ENCODE measurements at regions not wholly inside any gene's neighbourhood (a gene's known extent, or its start where the extent isn't known, plus 50 kb on each side); places are given as distances from the start of the nearest gene placed in this dataset.

GRCh38 chr10:57992321-57993077 lies 275.2 kb downstream of the IPMK start:
- no TSS peak for BruUV-seq (replicated peaks)
- DNase-seq (ENCODE audit: low spot score) = no peak
- Histone ChIP-seq H4K20me1 (ENCODE audit: insufficient read depth, low read length) (no peaks in the 10 kb centered on the region), H3K4me3 (ENCODE audit: low read depth, low read length, poor library complexity, severe bottlenecking) (no peak overlapping the region), H3K27ac (ENCODE audit: low read depth, low read length, poor library complexity, severe bottlenecking) (no peak overlapping the region), H2AFZ (ENCODE audit: low read length) (no peak overlapping the region), H3K9me2 (ENCODE audit: insufficient read depth, low read length) (no peaks in the 10 kb centered on the region), H3K79me2 (ENCODE audit: insufficient read depth, low read depth, low read length) (no peaks in the 10 kb centered on the region), H3K36me3 (ENCODE audit: insufficient read depth, low read length) (no peaks in the 10 kb centered on the region), H3K4me1 (ENCODE audit: insufficient read depth, low read length, poor library complexity, severe bottlenecking) (no peaks in the 10 kb centered on the region), H3K9me3 (ENCODE audit: low read length) (no peaks in the 10 kb centered on the region), H3K4me2 (ENCODE audit: low read length) (no peak overlapping the region)
- POLR2A ChIA-PET = interaction anchor here (0.7 kb wide), 2 partner anchors 1077 to 1757 kb away, joined by 3 read pairs; no protein-coding TSS in a partner anchor
- intact Hi-C loops (cut with micrococcal nuclease; ENCODE audit: unreplicated experiment) = no loop called here
- CTCF ChIA-PET (ENCODE audit: unreplicated experiment) = no interaction called here
- no peak for TF ChIP-seq EZH2phosphoT487 (IDR thresholded peaks at IDR 0.05; ENCODE audit: borderline replicate concordance, low read depth, low read length)
- no peak for TF ChIP-seq CTCF (conservative IDR thresholded peaks at IDR 0.05; ENCODE audit: low read length)

- Histone ChIP-seq H3K4me1 (ENCODE audit: insufficient read depth, low read length, poor library complexity, severe bottlenecking) (no peaks in the 10 kb centered on the region), H3K27ac (ENCODE audit: low read depth, low read length, poor library complexity, severe bottlenecking) (no peak overlapping the region), H3K79me2 (ENCODE audit: insufficient read depth, low read depth, low read length) (no peaks in the 10 kb centered on the region), H3K4me3 (ENCODE audit: low read depth, low read length, poor library complexity, severe bottlenecking) (no peak overlapping the region), H3K9me2 (ENCODE audit: insufficient read depth, low read length) (no peaks in the 10 kb centered on the region), H4K20me1 (ENCODE audit: insufficient read depth, low read length) (no peaks in the 10 kb centered on the region), H3K9me3 (ENCODE audit: low read length) (no peaks in the 10 kb centered on the region), H3K36me3 (ENCODE audit: insufficient read depth, low read length) (no peaks in the 10 kb centered on the region), H2AFZ (ENCODE audit: low read length) (no peak overlapping the region), H3K4me2 (ENCODE audit: low read length) (no peak overlapping the region)
- ChIA-PET CTCF (ENCODE audit: unreplicated experiment) (no interaction called here), POLR2A (no interaction called here)
- no peak for TF ChIP-seq CTCF (conservative IDR thresholded peaks at IDR 0.05; ENCODE audit: low read length)
- TF ChIP-seq EZH2phosphoT487 (IDR thresholded peaks at IDR 0.05; ENCODE audit: borderline replicate concordance, low read depth, low read length) = no peak
- no TSS peak for BruUV-seq (replicated peaks)
- intact Hi-C loops (cut with micrococcal nuclease; ENCODE audit: unreplicated experiment) = no loop called here
- DNase-seq (ENCODE audit: low spot score) = no peak
Measured at GRCh38 chr10:57988964-57989363, 278.7 kb downstream of the IPMK start.

- no peak for DNase-seq (ENCODE audit: low spot score)
- Histone ChIP-seq H3K4me3 (ENCODE audit: low read depth, low read length, poor library complexity, severe bottlenecking) (no peak overlapping the region), H3K9me2 (ENCODE audit: insufficient read depth, low read length) (no peaks in the 10 kb centered on the region), H3K79me2 (ENCODE audit: insufficient read depth, low read depth, low read length) (no peaks in the 10 kb centered on the region), H3K9me3 (ENCODE audit: low read length) (no peaks in the 10 kb centered on the region), H4K20me1 (ENCODE audit: insufficient read depth, low read length) (no peaks in the 10 kb centered on the region), H3K4me2 (ENCODE audit: low read length) (no peak overlapping the region), H3K27ac (ENCODE audit: low read depth, low read length, poor library complexity, severe bottlenecking) (no peak overlapping the region), H2AFZ (ENCODE audit: low read length) (no peak overlapping the region), H3K4me1 (ENCODE audit: insufficient read depth, low read length, poor library complexity, severe bottlenecking) (no peaks in the 10 kb centered on the region), H3K36me3 (ENCODE audit: insufficient read depth, low read length) (no peaks in the 10 kb centered on the region)
- intact Hi-C loops (cut with micrococcal nuclease; ENCODE audit: unreplicated experiment) = no loop called here
- POLR2A ChIA-PET = interaction anchor here (1.0 kb wide), 1 partner anchor 70 kb away, joined by 3 read pairs; no protein-coding TSS in a partner anchor
- TF ChIP-seq EZH2phosphoT487 (IDR thresholded peaks at IDR 0.05; ENCODE audit: borderline replicate concordance, low read depth, low read length) (no peak), CTCF (conservative IDR thresholded peaks at IDR 0.05; ENCODE audit: low read length) (no peak)
- CTCF ChIA-PET (ENCODE audit: unreplicated experiment) = no interaction called here
- no TSS peak for BruUV-seq (replicated peaks)
Measured at GRCh38 chr10:57987055-57987721, 280.5 kb downstream of the IPMK start.
